SK-N-MC (cell line): ENCODE measurements at regions not wholly inside any gene's neighbourhood (a gene's known extent, or its start where the extent isn't known, plus 50 kb on each side); places are given as distances from the start of the nearest gene placed in this dataset.

Experiments
- EZH2 ChIP-seq: fragments of 200-600 bp; sonication (generic); IDR thresholded peaks from one replicate; pipeline ENCODE4 v1.6.1; 2017; ENCODE audit warnings: antibody characterized with exemption
- FOXP2 ChIP-seq: optimal IDR thresholded peaks from 2 replicates; pipeline ENCODE3; 2011; ENCODE audit warnings: mild to moderate bottlenecking, moderate library complexity; ENCODE audit not compliant: insufficient read depth; ENCODE audit errors: extremely low read length, control extremely low read depth
- POLR2AphosphoS5 ChIP-seq: IDR thresholded peaks from 2 replicates; pipeline ENCODE4 v1.6.1; 2012; ENCODE audit warnings: mild to moderate bottlenecking, low read depth, low read length, borderline replicate concordance

- no peak for TF ChIP-seq EZH2
- no peak for TF ChIP-seq POLR2AphosphoS5
- no peak for TF ChIP-seq FOXP2
Measured at GRCh38 chr2:12335995-12336394, 380.7 kb upstream of the TRIB2 start.
